GM23338 (cell line): ENCODE measurements at regions not wholly inside any gene's neighbourhood (a gene's known extent, or its start where the extent isn't known, plus 50 kb on each side); places are given as distances from the start of the nearest gene placed in this dataset.

Experiments
- ATAC-seq: fragments of 200-7000 bp; cut with Tn5 transposase; 3 replicates; pipeline ENCODE4 v1.9.1; 2020
- DNase-seq: peaks from one replicate; pipeline ENCODE4 v3.0.0-alpha.2; 2015; ENCODE audit warnings: low spot score
- H2AFZ ChIP-seq: fragments of 200-600 bp; sonication (generic); 2 replicates; pipeline ENCODE4 v1.8.0; 2016; ENCODE audit warnings: antibody characterized with exemption, mild to moderate bottlenecking, moderate library complexity
- H3F3A ChIP-seq: fragments of 200-600 bp; sonication (generic); replicated peaks from 2 replicates; pipeline ENCODE4 v1.8.0; 2017; ENCODE audit warnings: antibody characterized with exemption, mixed run types, low read depth
- H3K27ac ChIP-seq: fragments of 200-600 bp; sonication (generic); 2 replicates; pipeline ENCODE4 v1.6.1; 2016; ENCODE audit warnings: low read depth
- H3K27me3 ChIP-seq: fragments of 200-600 bp; sonication (generic); 2 replicates; pipeline ENCODE4 v1.8.0; 2016; ENCODE audit warnings: mild to moderate bottlenecking, mixed run types, moderate library complexity; ENCODE audit not compliant: insufficient read depth
- H3K36me3 ChIP-seq: fragments of 200-600 bp; sonication (generic); 2 replicates; pipeline ENCODE4 v1.8.0; 2016; ENCODE audit warnings: mild to moderate bottlenecking; ENCODE audit not compliant: insufficient read depth
- H3K4me1 ChIP-seq: fragments of 200-600 bp; sonication (generic); 2 replicates; pipeline ENCODE4 v1.8.0; 2016; ENCODE audit warnings: mild to moderate bottlenecking, moderate library complexity; ENCODE audit not compliant: insufficient read depth
- H3K4me2 ChIP-seq: fragments of 200-600 bp; sonication (generic); 2 replicates; pipeline ENCODE4 v1.7.1; 2017; ENCODE audit warnings: mixed run types
- H3K4me3 ChIP-seq: fragments of 200-600 bp; sonication (generic); 2 replicates; pipeline ENCODE4 v1.6.1; 2016; ENCODE audit warnings: mixed run types
- H3K79me2 ChIP-seq: fragments of 200-600 bp; sonication (generic); replicated peaks from 2 replicates; pipeline ENCODE4 v1.8.0; 2017; ENCODE audit warnings: mild to moderate bottlenecking; ENCODE audit not compliant: insufficient read depth
- H3K9me2 ChIP-seq: fragments of 200-600 bp; sonication (generic); 2 replicates; pipeline ENCODE4 v1.8.0; 2017; ENCODE audit not compliant: insufficient read depth
- H4K20me1 ChIP-seq: fragments of 200-600 bp; sonication (generic); replicated peaks from 2 replicates; pipeline ENCODE4 v1.8.0; 2017; ENCODE audit warnings: mild to moderate bottlenecking; ENCODE audit not compliant: insufficient read depth
- H3K27ac Mint-ChIP-seq: 2 replicates; pipeline ENCODE4 v1.8.0; 2020; ENCODE audit warnings: inconsistent platforms, mild to moderate bottlenecking, moderate library complexity, mixed read lengths
- H3K27me3 Mint-ChIP-seq: 3 replicates; pipeline ENCODE4 v1.8.0; 2022; ENCODE audit warnings: low read depth, mild to moderate bottlenecking, moderate library complexity, mixed read lengths, inconsistent platforms; ENCODE audit not compliant: insufficient read depth, poor library complexity
- H3K36me3 Mint-ChIP-seq: 3 replicates; pipeline ENCODE4 v1.8.0; 2021; ENCODE audit warnings: low read depth, mild to moderate bottlenecking, inconsistent platforms, moderate library complexity, mixed read lengths
- H3K4me1 Mint-ChIP-seq: 3 replicates; pipeline ENCODE4 v1.8.0; 2020; ENCODE audit warnings: mild to moderate bottlenecking, inconsistent platforms, mixed read lengths
- H3K4me3 Mint-ChIP-seq: 3 replicates; pipeline ENCODE4 v1.8.0; 2021; ENCODE audit warnings: moderate library complexity, mild to moderate bottlenecking, inconsistent platforms, mixed read lengths
- H3K9me3 Mint-ChIP-seq: 3 replicates; pipeline ENCODE4 v1.8.0; 2020; ENCODE audit warnings: moderate library complexity, mild to moderate bottlenecking, inconsistent platforms, mixed read lengths
- CREB1 ChIP-seq: fragments of 250-450 bp; sonication (Bioruptor Pico); IDR thresholded peaks from 2 replicates; pipeline ENCODE4 v1.5.0; 2020; ENCODE audit warnings: low read depth, mild to moderate bottlenecking, moderate library complexity
- CTCF ChIP-seq, 2 experiments: fragments of 200-600 bp in 1 of 2; sonication (generic) in 1 of 2; conservative IDR thresholded peaks; 2 replicates each; pipeline versions ENCODE4 v1.5.1 to v1.6.1; 2016 to 2017; ENCODE audit warnings: antibody characterized with exemption in 2 of 2, low read depth in 2 of 2, mild to moderate bottlenecking in 2 of 2, moderate library complexity in 1 of 2
- ETS1 ChIP-seq: IDR thresholded peaks from 2 replicates; pipeline ENCODE4 v1.6.1; 2016; ENCODE audit warnings: antibody characterized with exemption
- EZH2 ChIP-seq: fragments of 200-600 bp; sonication (generic); IDR thresholded peaks from one replicate; pipeline ENCODE4 v1.8.0; 2017; ENCODE audit warnings: antibody characterized with exemption, mild to moderate bottlenecking, low read depth; ENCODE audit not compliant: unreplicated experiment
- EZH2phosphoT487 ChIP-seq: fragments of 200-600 bp; sonication (generic); IDR thresholded peaks from one replicate; pipeline ENCODE4 v1.8.1; 2018; ENCODE audit warnings: antibody characterized with exemption; ENCODE audit not compliant: unreplicated experiment
- JUNB ChIP-seq: IDR thresholded peaks from one replicate; pipeline ENCODE4 v1.6.1; 2016; ENCODE audit warnings: antibody characterized with exemption; ENCODE audit not compliant: unreplicated experiment
- NANOG ChIP-seq: IDR thresholded peaks from 2 replicates; pipeline ENCODE4 v1.6.1; 2016; ENCODE audit warnings: antibody characterized with exemption, borderline replicate concordance
- POLR2AphosphoS5 ChIP-seq: IDR thresholded peaks from 2 replicates; pipeline ENCODE4 v1.6.1; 2016; ENCODE audit warnings: antibody characterized with exemption, low read depth
- REST ChIP-seq: IDR thresholded peaks from one replicate; pipeline ENCODE4 v1.6.1; 2018; ENCODE audit warnings: antibody characterized with exemption; ENCODE audit not compliant: unreplicated experiment
- STAT1 ChIP-seq: IDR thresholded peaks from one replicate; pipeline ENCODE4 v1.6.1; 2016; ENCODE audit warnings: antibody characterized with exemption; ENCODE audit not compliant: unreplicated experiment
- ZNF114 ChIP-seq: fragments of 250-450 bp; sonication (Bioruptor Pico); IDR thresholded peaks from 2 replicates; pipeline ENCODE4 v1.5.0; 2020; ENCODE audit warnings: mild to moderate bottlenecking, moderate library complexity
- ZNF331 ChIP-seq: fragments of 250-450 bp; sonication (Bioruptor Pico); IDR thresholded peaks from 2 replicates; pipeline ENCODE4 v1.5.0; 2020; ENCODE audit warnings: low read depth, mild to moderate bottlenecking, moderate library complexity
- ZNF462 ChIP-seq: fragments of 250-450 bp; sonication (Bioruptor Pico); IDR thresholded peaks from 2 replicates; pipeline ENCODE4 v1.5.0; 2020; ENCODE audit warnings: mild to moderate bottlenecking, moderate library complexity

- H3K36me3 Mint-ChIP-seq: no peaks in the 10 kb centered on the region
Measured at GRCh38 chr3:75265897-75266296, 398.2 kb upstream of the FRG2C start.

More at GRCh38 chr3:75265897-75266296, 398.2 kb upstream of the FRG2C start:
- Mint-ChIP-seq H3K27ac (no peak overlapping the region), H3K9me3 (peaks cover 5% of the 10 kb centered on the region; the same call in 1 of the 3 replicates), H3K27me3 (no peaks in the 10 kb centered on the region), H3K4me3 (no peak overlapping the region), H3K4me1 (peaks cover 7% of the 10 kb centered on the region; the same call in 2 of the 3 replicates)
- DNase-seq (no peak), ATAC-seq (no peak)
- Histone ChIP-seq H3K27ac (no peak overlapping the region), H4K20me1 (no peaks in the 10 kb centered on the region), H3K4me1 (0 out of 2 replicates have a peak, but pooled peaks cover 10% of the 10 kb centered on the region), H3K4me3 (no peak overlapping the region), H3K36me3 (no peaks in the 10 kb centered on the region), H2AFZ (no peak overlapping the region), H3F3A (no peaks in the 10 kb centered on the region), H3K79me2 (no peaks in the 10 kb centered on the region), H3K27me3 (no peaks in the 10 kb centered on the region), H3K9me2 (no peaks in the 10 kb centered on the region), H3K4me2 (no peak overlapping the region)
- TF ChIP-seq EZH2phosphoT487 (no peak), POLR2AphosphoS5 (no peak), ZNF462 (CRISPR knock-in tag) (no peak), STAT1 (no peak), ZNF331 (CRISPR knock-in tag) (no peak), CTCF (conservative IDR thresholded peaks at IDR 0.05; ENCODE audit: low read depth in 2 of 2) (no peak), JUNB (no peak), EZH2 (no peak), NANOG (no peak), ZNF114 (no peak), REST (no peak), CREB1 (CRISPR knock-in tag) (no peak), ETS1 (no peak)
